ENCODE measurements at regions not wholly inside any gene's neighbourhood (a gene's known extent, or its start where the extent isn't known, plus 50 kb on each side); places are given as distances from the start of the nearest gene placed in this dataset.

GRCh38 chr14:58904776-58905175 is 267.0 kb downstream of the DACT1 start:
- H3K4me1 ChIP-seq (ENCODE audit: control insufficient read depth, insufficient read depth, low read length), result no peaks in the 10 kb centered on the region
- peaks cover 14% of the 10 kb centered on the region for H3K9me3 Mint-ChIP-seq
- H3K27me3 Mint-ChIP-seq (ENCODE audit: insufficient read depth), result no peaks in the 10 kb centered on the region
- H3K27ac Mint-ChIP-seq, result no peak overlapping the region
- WGBS, 2 experiments (ENCODE audit: insufficient coverage in 1 of 2, insufficient read length in 1 of 2), result 88% methylated on average over 1 of the region's 1 CpG; no CpG with 5 or more reads in 1 of the 2 experiments
- no peak for DNase-seq
- TF ChIP-seq CTCF (conservative IDR thresholded peaks at IDR 0.05), result peak; percentile 22
- H3K4me3 Mint-ChIP-seq, result no peak overlapping the region
- H3K36me3 ChIP-seq (ENCODE audit: control insufficient read depth, insufficient read depth, low read length), result no peaks in the 10 kb centered on the region
- no peaks in the 10 kb centered on the region for H3K36me3 Mint-ChIP-seq (ENCODE audit: low read depth)
- H3K4me3 ChIP-seq (ENCODE audit: low read length), result no peak overlapping the region
- no peaks in the 10 kb centered on the region for H3K27me3 ChIP-seq (ENCODE audit: control insufficient read depth, insufficient read depth, low read length, poor library complexity, severe bottlenecking)
- no peaks in the 10 kb centered on the region for H3K4me1 Mint-ChIP-seq
- no peak overlapping the region for H3K27ac ChIP-seq (ENCODE audit: low read depth, low read length)
- peaks cover 6% of the 10 kb centered on the region for H3K9me3 ChIP-seq (ENCODE audit: control insufficient read depth, low read length)
- no peak overlapping the region for H3K9ac ChIP-seq (ENCODE audit: extremely low read depth, low read length, poor library complexity, severe bottlenecking)

GRCh38 chr14:58907803-58908202 is 270.0 kb downstream of the DACT1 start:
- H3K9me3 Mint-ChIP-seq, result peaks cover 10% of the 10 kb centered on the region
- no peak for TF ChIP-seq CTCF (conservative IDR thresholded peaks at IDR 0.05)
- no peak for DNase-seq
- Histone ChIP-seq H3K27ac (ENCODE audit: low read depth, low read length) (no peak overlapping the region), H3K4me1 (ENCODE audit: control insufficient read depth, insufficient read depth, low read length) (no peaks in the 10 kb centered on the region), H3K27me3 (ENCODE audit: control insufficient read depth, insufficient read depth, low read length, poor library complexity, severe bottlenecking) (no peaks in the 10 kb centered on the region), H3K9ac (ENCODE audit: extremely low read depth, low read length, poor library complexity, severe bottlenecking) (no peak overlapping the region), H3K9me3 (ENCODE audit: control insufficient read depth, low read length) (peaks cover 6% of the 10 kb centered on the region), H3K36me3 (ENCODE audit: control insufficient read depth, insufficient read depth, low read length) (no peaks in the 10 kb centered on the region), H3K4me3 (ENCODE audit: low read length) (no peak overlapping the region)
- 79 to 100% methylated on average over 1 of the region's 1 CpG for WGBS, 2 experiments (ENCODE audit: insufficient coverage in 1 of 2, insufficient read length in 1 of 2)
- H3K4me1 Mint-ChIP-seq, result no peaks in the 10 kb centered on the region
- H3K27me3 Mint-ChIP-seq (ENCODE audit: insufficient read depth), result no peaks in the 10 kb centered on the region
- H3K4me3 Mint-ChIP-seq, result no peak overlapping the region
- no peaks in the 10 kb centered on the region for H3K36me3 Mint-ChIP-seq (ENCODE audit: low read depth)
- H3K27ac Mint-ChIP-seq, result no peak overlapping the region

- no peaks in the 10 kb centered on the region for H3K9me3 ChIP-seq (ENCODE audit: control insufficient read depth, low read length)
- no peak overlapping the region for H3K4me3 ChIP-seq (ENCODE audit: low read length)
- 88 to 98% methylated on average over 6 of the region's 6 CpGs for WGBS, 2 experiments (ENCODE audit: insufficient coverage in 1 of 2, insufficient read length in 1 of 2)
- no peaks in the 10 kb centered on the region for H3K36me3 Mint-ChIP-seq (ENCODE audit: low read depth)
- peaks cover under 1% of the 10 kb centered on the region for H3K4me1 Mint-ChIP-seq
- H3K27me3 Mint-ChIP-seq (ENCODE audit: insufficient read depth), result no peaks in the 10 kb centered on the region
- no peaks in the 10 kb centered on the region for H3K36me3 ChIP-seq (ENCODE audit: control insufficient read depth, insufficient read depth, low read length)
- no peak overlapping the region for H3K9ac ChIP-seq (ENCODE audit: extremely low read depth, low read length, poor library complexity, severe bottlenecking)
- no peak overlapping the region for H3K27ac Mint-ChIP-seq
- no peaks in the 10 kb centered on the region for H3K9me3 Mint-ChIP-seq
- no peak overlapping the region for H3K27ac ChIP-seq (ENCODE audit: low read depth, low read length)
- H3K27me3 ChIP-seq (ENCODE audit: control insufficient read depth, insufficient read depth, low read length, poor library complexity, severe bottlenecking), result no peaks in the 10 kb centered on the region
- peaks cover under 1% of the 10 kb centered on the region for H3K4me1 ChIP-seq (ENCODE audit: control insufficient read depth, insufficient read depth, low read length)
- no peak for TF ChIP-seq CTCF (conservative IDR thresholded peaks at IDR 0.05)
- H3K4me3 Mint-ChIP-seq, result no peak overlapping the region
- no peak for DNase-seq
Observed at GRCh38 chr14:58912287-58912686, 274.5 kb downstream of the DACT1 start.

All from endodermal cell (in vitro differentiated cells).